ENCODE measurements at regions not wholly inside any gene's neighbourhood (a gene's known extent, or its start where the extent isn't known, plus 50 kb on each side); places are given as distances from the start of the nearest gene placed in this dataset.
"Not testable (repeated sequence)": the region's sequence is repeated elsewhere in the genome, so short reads cannot be mapped to it uniquely, and the experiment has no call there.

- no peaks in the 10 kb centered on the region for H3K9me3 Mint-ChIP-seq (ENCODE audit: low read depth)
- H3K36me3 Mint-ChIP-seq, result no peaks in the 10 kb centered on the region
- no peaks in the 10 kb centered on the region for H3K27me3 Mint-ChIP-seq
- H3K27ac Mint-ChIP-seq, result no peak overlapping the region
- no peak overlapping the region for H3K4me3 Mint-ChIP-seq
- peaks cover 13% of the 10 kb centered on the region for H3K4me1 Mint-ChIP-seq (ENCODE audit: low read depth)
These were observed 775.3 kb downstream of the UQCRFS1 start for GRCh38 chr19:28437390-28438346.

- Mint-ChIP-seq H3K27ac (no peak overlapping the region), H3K27me3 (no peaks in the 10 kb centered on the region), H3K4me3 (no peak overlapping the region), H3K9me3 (ENCODE audit: low read depth) (peaks cover 7% of the 10 kb centered on the region), H3K4me1 (ENCODE audit: low read depth) (peaks cover 13% of the 10 kb centered on the region), H3K36me3 (peaks cover 3% of the 10 kb centered on the region)
These were observed 776.6 kb downstream of the UQCRFS1 start for GRCh38 chr19:28436320-28436719.

DNA sequence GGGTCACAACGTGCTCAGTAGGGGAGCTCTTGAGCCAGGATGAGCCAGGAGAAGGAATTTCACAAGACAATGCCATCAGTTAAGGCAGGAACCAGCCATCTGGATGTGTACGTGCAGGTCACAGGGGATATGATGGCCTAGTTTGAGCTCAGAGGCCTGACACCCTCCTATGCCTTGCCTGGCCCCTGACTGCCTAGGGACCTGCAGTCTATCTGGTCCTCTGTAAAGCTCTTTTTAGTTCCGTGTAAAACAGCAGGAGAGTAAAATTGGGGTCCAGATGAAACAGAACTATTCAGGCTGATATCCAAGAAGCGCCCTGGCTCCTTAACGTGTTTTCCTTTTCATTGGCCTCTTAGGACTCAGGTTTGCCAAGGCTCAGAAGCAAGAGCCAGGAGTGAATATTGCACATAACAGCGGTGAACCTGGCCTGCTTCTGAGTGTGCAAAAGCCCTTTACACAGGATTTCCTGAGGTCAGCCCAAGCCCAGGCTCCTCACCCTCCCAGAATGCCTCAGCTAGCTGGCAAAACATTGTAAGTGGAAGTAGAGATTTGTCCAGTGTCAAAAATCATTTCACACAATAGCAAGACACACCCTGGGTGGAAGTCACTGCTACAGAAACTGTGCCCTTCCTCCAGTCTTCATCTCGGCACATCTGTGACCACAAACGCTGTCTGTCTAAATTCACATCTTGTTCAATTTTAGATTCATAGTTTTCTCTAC is 777.2 kb downstream of the UQCRFS1 start:
- peaks cover 13% of the 10 kb centered on the region for H3K4me1 Mint-ChIP-seq (ENCODE audit: low read depth)
- H3K36me3 Mint-ChIP-seq, result peaks cover 3% of the 10 kb centered on the region
- H3K27ac Mint-ChIP-seq, result no peak overlapping the region
- H3K4me3 Mint-ChIP-seq, result no peak overlapping the region
- peaks cover 7% of the 10 kb centered on the region for H3K9me3 Mint-ChIP-seq (ENCODE audit: low read depth)
- H3K27me3 Mint-ChIP-seq, result no peaks in the 10 kb centered on the region

GRCh38 chr19:28434794-28435193 is 778.2 kb downstream of the UQCRFS1 start:
- not testable (repeated sequence) for H3K9me3 Mint-ChIP-seq (ENCODE audit: low read depth); H3K27me3 Mint-ChIP-seq; H3K27ac Mint-ChIP-seq

GRCh38 chr19:28434365-28434764 is 778.6 kb downstream of the UQCRFS1 start:
- not testable (repeated sequence) for H3K9me3 Mint-ChIP-seq (ENCODE audit: low read depth); H3K27ac Mint-ChIP-seq; H3K4me3 Mint-ChIP-seq; H3K36me3 Mint-ChIP-seq; H3K27me3 Mint-ChIP-seq
- peaks cover 13% of the 10 kb centered on the region for H3K4me1 Mint-ChIP-seq (ENCODE audit: low read depth)

More at GRCh38 chr19:28434794-28435193, 778.2 kb downstream of the UQCRFS1 start:
- H3K4me3 Mint-ChIP-seq, H3K36me3 Mint-ChIP-seq: not testable (repeated sequence)
- H3K4me1 Mint-ChIP-seq (ENCODE audit: low read depth), result peaks cover 13% of the 10 kb centered on the region

GRCh38 chr19:28433166-28433565 is 779.8 kb downstream of the UQCRFS1 start:
- not testable (repeated sequence) for H3K27ac Mint-ChIP-seq; H3K4me3 Mint-ChIP-seq; H3K9me3 Mint-ChIP-seq (ENCODE audit: low read depth); H3K27me3 Mint-ChIP-seq; H3K36me3 Mint-ChIP-seq
- H3K4me1 Mint-ChIP-seq (ENCODE audit: low read depth), result peaks cover 13% of the 10 kb centered on the region

DNA sequence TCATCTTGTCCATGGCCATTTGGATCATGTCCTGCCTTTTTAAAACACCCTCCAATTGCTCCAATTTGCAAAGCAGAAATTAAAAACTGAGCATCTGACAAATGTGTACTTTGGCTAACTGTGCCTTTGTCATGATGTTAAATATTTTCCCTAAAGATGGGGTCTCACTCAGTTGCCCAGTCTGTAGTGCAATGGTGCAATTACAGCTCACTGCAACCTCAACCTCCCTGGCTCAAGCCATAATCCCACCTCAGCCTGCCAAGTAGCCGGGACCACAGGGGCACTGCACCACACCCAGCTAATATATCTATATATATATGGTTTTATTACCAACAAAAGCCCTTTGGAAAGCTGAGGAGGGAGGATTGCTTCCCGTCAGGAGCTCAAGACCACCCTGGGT is 782.7 kb downstream of the UQCRFS1 start:
- no peaks in the 10 kb centered on the region for H3K27me3 Mint-ChIP-seq
- peaks cover under 1% of the 10 kb centered on the region for H3K4me1 Mint-ChIP-seq (ENCODE audit: low read depth)
- H3K4me3 Mint-ChIP-seq, result no peak overlapping the region
- H3K9me3 Mint-ChIP-seq (ENCODE audit: low read depth), result peaks cover 7% of the 10 kb centered on the region
- peaks cover 3% of the 10 kb centered on the region for H3K36me3 Mint-ChIP-seq
- no peak overlapping the region for H3K27ac Mint-ChIP-seq

DNA sequence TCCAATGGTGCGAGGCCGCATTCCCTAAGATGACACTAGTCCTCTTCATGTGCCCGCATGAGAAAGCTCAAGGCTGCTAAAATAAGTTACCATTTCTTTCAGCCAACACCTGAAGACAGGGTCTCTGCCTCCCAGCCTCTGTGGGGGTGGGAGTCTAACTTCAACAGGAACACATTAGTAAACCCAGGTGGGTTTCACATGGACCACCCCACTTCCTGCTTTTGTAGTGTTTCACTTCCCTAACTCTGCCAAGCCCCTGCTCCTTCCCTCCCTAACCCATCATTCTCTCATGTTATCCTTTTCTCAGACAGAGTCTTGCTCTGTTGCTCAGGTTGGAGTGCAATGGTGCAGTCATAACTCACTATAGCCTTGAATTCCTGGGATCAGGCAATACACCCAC is 783.6 kb downstream of the UQCRFS1 start:
- H3K27me3 Mint-ChIP-seq, result no peaks in the 10 kb centered on the region
- H3K36me3 Mint-ChIP-seq, result peaks cover 3% of the 10 kb centered on the region
- no peak overlapping the region for H3K27ac Mint-ChIP-seq
- peaks cover 7% of the 10 kb centered on the region for H3K9me3 Mint-ChIP-seq (ENCODE audit: low read depth)
- H3K4me3 Mint-ChIP-seq, result no peak overlapping the region
- H3K4me1 Mint-ChIP-seq (ENCODE audit: low read depth), result peaks cover 6% of the 10 kb centered on the region

DNA sequence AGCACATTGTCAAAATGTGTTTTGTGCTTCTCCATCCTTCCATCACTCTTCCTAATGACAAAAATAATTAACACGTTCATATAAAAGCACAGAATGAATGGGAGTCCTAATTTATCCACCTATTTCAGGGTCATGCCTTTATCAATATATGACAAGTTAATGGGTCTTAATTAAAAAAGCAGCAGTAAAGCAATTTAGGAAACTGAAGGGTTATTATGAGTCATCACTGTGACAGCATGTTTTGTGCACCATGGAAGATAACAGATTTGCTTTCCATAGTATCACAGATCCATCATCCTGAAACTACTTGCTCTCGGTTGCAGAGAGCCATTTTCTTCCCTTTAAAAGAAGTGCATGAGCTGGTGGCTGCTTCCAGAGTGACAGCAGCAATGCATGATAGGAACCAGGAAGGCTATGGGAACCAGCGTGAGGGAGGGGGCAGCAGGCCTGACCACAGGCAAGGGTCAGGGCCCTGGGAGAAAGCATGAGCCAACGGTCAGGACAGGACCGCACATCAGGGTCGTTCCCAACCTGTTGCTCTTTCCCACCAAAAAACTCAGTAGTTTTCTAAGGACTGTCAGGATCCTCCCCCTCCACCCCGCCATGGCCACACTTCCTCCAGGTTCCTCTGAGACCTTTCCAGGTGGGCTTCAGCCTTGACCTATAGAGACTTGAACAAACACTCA is 784.1 kb downstream of the UQCRFS1 start:
- Mint-ChIP-seq H3K4me3 (no peak overlapping the region), H3K36me3 (peaks cover 3% of the 10 kb centered on the region), H3K9me3 (ENCODE audit: low read depth) (peaks cover 7% of the 10 kb centered on the region), H3K4me1 (ENCODE audit: low read depth) (peaks cover 6% of the 10 kb centered on the region), H3K27me3 (no peaks in the 10 kb centered on the region), H3K27ac (no peak overlapping the region)

DNA sequence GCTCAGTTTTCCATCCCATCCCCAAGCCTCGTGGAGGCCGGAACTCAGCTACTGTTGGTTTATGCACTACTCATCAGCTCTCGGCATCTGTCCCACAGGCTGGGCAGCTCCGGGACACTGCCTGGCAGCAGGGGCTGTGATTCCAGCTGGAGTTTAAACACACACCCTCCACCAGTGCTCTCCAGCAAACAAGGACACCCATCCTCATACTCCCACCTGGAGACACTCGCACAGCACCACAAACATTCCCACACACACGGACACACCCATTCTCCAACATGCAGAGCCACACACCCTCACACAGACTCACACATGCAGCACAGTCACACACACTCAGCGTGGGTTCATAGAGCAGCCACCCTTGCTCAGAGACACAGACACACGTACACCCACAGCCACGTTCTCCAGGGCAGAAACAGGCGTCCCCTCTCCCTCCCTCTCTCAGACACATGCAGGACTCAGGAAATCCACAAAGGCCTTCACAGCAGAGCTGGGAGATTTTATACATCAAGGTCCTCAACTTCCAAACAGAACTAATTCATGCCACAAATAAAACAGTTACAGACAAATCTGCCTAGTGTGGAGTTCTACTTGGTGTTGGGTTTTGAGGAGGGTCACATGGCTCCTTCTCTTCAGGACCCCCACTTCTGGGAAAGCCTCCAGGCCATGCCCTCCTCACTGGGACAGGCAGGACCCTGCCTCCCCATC is 785.4 kb downstream of the UQCRFS1 start:
- Mint-ChIP-seq H3K27me3 (no peaks in the 10 kb centered on the region), H3K9me3 (ENCODE audit: low read depth) (peaks cover 5% of the 10 kb centered on the region), H3K27ac (no peak overlapping the region), H3K4me3 (no peak overlapping the region), H3K4me1 (ENCODE audit: low read depth) (peaks cover 6% of the 10 kb centered on the region), H3K36me3 (peaks cover 3% of the 10 kb centered on the region)

- no peaks in the 10 kb centered on the region for H3K27me3 Mint-ChIP-seq
- no peaks in the 10 kb centered on the region for H3K9me3 Mint-ChIP-seq (ENCODE audit: low read depth)
- peaks cover 6% of the 10 kb centered on the region for H3K4me1 Mint-ChIP-seq (ENCODE audit: low read depth)
- no peak overlapping the region for H3K27ac Mint-ChIP-seq
- H3K36me3 Mint-ChIP-seq, result no peaks in the 10 kb centered on the region
- no peak overlapping the region for H3K4me3 Mint-ChIP-seq
These were observed 786.2 kb downstream of the UQCRFS1 start for GRCh38 chr19:28426730-28427225.

DNA sequence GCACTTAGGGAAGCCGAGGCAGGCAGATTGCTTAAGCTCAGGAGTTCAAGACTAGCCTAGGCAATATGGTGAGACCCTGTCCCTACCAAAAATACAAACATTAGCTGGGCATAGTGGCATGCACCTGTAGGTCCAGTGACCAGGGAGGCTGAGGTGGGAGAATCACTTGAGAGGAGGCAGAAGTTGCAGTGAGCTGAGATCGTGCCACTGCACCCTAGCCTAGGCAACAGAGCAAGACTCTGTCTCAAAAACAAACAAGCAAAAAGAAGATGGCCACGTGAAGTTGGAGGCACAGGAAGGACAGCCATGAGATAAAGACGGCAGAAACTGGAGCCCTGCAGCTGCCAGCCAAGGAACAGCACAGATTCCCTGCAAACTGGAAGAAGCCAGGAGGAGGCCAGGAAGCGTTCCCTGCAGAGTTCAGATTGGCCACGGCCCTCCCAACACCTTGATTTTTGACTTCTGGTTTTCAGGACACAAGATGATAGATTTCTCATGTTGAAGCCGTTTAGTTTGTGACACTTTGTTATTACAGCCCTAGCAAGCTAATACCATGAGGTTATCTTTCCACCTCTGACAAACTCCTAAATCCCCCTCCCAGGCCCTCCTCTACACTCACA is 786.7 kb downstream of the UQCRFS1 start:
- no peaks in the 10 kb centered on the region for H3K36me3 Mint-ChIP-seq
- no peak overlapping the region for H3K27ac Mint-ChIP-seq
- H3K9me3 Mint-ChIP-seq (ENCODE audit: low read depth), result no peaks in the 10 kb centered on the region
- no peak overlapping the region for H3K4me3 Mint-ChIP-seq
- no peaks in the 10 kb centered on the region for H3K27me3 Mint-ChIP-seq
- peaks cover 6% of the 10 kb centered on the region for H3K4me1 Mint-ChIP-seq (ENCODE audit: low read depth)

- H3K27ac Mint-ChIP-seq, result no peak overlapping the region
- H3K9me3 Mint-ChIP-seq (ENCODE audit: low read depth), result no peaks in the 10 kb centered on the region
- H3K4me3 Mint-ChIP-seq, result no peak overlapping the region
- H3K36me3 Mint-ChIP-seq, result no peaks in the 10 kb centered on the region
- peaks cover 6% of the 10 kb centered on the region for H3K4me1 Mint-ChIP-seq (ENCODE audit: low read depth)
- H3K27me3 Mint-ChIP-seq, result no peaks in the 10 kb centered on the region
These were observed 787.7 kb downstream of the UQCRFS1 start for GRCh38 chr19:28425046-28425931.

Data from activated naive CD8-positive, alpha-beta T cell (primary cell).